IPS DF 19.7 (cell line): ENCODE measurements at regions not wholly inside any gene's neighbourhood (a gene's known extent, or its start where the extent isn't known, plus 50 kb on each side); places are given as distances from the start of the nearest gene placed in this dataset.
"Not testable (repeated sequence)": the region's sequence is repeated elsewhere in the genome, so short reads cannot be mapped to it uniquely, and the experiment has no call there.

Source experiments
- DNase-seq: peaks from one replicate; pipeline ENCODE4 v3.0.0-alpha.2; 2013; ENCODE audit warnings: low read depth, low spot score

DNA sequence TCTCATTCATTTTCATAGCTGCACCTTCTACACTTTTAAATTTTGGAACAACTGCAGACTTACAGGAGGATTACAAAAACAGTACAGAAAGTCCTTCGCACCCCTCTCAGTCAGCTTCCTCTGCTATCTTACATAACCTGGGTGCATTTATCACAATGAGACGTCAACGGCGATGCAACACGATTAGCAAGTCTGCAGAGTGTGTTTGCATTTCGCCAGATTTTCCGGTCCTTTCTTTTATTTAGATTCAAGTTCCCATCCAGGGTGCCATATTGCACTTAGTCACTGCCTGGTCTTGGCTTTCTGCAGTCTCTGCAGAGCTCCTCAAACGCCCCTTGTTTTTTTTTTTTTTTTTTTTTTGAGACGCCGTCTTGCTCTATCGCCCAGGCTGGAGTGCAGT is 85.9 kb downstream of the ASMT start:
- no peak for DNase-seq

GRCh38 chrX:1701396-1701901 is 86.6 kb downstream of the ASMT start:
- not testable (repeated sequence) for DNase-seq

DNA sequence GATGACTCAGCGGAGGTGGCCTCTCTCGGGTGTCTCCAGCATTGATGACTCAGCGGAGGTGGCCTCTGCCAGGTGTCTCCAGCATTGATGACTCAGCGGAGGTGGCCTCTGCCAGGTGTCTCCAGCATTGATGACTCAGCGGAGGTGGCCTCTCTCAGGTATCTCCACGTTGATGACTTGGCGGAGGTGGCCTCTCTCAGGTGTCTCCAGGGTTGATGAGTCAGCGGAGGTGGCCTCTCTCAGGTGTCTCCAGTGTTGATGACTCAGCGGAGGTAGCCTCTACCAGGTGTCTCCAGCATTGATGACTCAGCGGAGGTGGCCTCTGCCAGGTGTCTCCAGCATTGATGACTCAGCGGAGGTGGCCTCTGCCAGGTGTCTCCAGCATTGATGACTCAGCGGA is 87.3 kb downstream of the ASMT start:
- not testable (repeated sequence) for DNase-seq

DNA sequence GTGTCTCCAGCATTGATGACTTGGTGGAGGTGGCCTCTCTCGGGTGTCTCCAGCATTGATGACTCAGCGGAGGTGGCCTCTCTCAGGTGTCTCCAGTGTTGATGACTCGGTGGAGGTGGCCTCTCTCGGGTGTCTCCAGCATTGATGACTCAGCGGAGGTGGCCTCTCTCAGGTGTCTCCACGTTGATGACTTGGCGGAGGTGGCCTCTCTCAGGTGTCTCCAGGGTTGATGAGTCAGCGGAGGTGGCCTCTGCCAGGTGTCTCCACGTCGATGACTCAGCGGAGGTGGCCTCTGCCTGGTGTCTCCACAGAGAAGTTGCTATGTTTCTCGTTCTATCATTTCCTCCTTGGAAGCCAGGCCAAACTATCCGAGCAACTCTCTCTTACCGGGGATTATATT is 87.7 kb downstream of the ASMT start:
- DNase-seq, result not testable (repeated sequence)

GRCh38 chrX:1709277-1709676 is 94.4 kb downstream of the ASMT start:
- not testable (repeated sequence) for DNase-seq

- no peak for DNase-seq
Observed at GRCh38 chrX:1713296-1713695, 98.4 kb downstream of the ASMT start.

DNA sequence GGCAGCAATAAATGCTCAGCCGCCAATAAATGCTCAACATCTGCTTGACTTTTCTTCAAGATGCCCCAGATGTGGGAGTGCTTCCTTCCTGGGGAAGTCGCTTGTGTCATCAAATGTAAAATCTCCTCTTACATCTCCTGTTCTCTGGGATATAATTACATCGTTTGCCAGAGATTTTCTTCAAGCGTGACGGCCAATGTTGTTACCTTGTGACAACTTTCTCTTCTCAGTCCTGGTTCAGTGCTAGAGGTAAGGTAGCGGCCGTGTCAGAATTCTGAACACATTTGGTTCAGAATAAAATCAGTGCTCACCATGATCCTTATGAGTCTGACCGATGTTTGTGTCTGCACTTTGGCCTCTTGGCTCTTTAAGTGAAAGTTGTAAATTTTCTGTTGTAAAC is 102.5 kb downstream of the ASMT start:
- DNase-seq, result no peak

- DNase-seq, result no peak
Observed at GRCh38 chrX:1719270-1719669, 104.4 kb downstream of the ASMT start.

GRCh38 chrX:1720836-1721235 is 106.0 kb downstream of the ASMT start:
- no peak for DNase-seq

GRCh38 chrX:1725472-1725871 is 110.6 kb downstream of the ASMT start:
- DNase-seq, result no peak

DNA sequence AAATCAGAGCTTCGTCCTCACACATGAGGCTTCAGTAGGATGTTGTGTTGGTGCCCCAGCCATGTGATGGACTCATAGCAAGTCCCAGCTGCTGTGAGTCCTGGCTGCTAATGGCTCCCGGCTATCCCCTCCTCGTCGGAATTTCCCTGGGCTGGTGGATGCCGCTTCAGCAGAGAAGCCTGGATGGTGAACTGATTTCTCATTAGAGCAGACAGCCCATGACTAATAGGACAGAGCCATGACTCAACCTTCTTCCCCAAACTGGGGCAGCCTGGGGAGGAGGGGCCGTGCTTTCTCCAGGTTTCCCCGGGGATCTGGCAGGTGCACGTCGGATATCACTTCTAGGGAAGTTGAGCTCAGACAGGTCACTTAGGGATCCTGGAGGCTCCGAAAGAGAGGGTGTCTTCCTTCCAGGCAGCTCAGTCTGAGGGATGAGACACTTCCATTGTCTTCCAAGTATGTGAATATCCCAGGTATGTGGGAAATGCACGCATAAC is 112.7 kb downstream of the ASMT start:
- DNase-seq, result peak; percentile 74

GRCh38 chrX:1734806-1735205 is 119.9 kb downstream of the ASMT start:
- DNase-seq, result no peak

- DNase-seq, result no peak
Observed at GRCh38 chrX:1741816-1742394, 127.0 kb downstream of the ASMT start.

- DNase-seq, result no peak
Observed at GRCh38 chrX:1743105-1743504, 128.2 kb downstream of the ASMT start.

DNA sequence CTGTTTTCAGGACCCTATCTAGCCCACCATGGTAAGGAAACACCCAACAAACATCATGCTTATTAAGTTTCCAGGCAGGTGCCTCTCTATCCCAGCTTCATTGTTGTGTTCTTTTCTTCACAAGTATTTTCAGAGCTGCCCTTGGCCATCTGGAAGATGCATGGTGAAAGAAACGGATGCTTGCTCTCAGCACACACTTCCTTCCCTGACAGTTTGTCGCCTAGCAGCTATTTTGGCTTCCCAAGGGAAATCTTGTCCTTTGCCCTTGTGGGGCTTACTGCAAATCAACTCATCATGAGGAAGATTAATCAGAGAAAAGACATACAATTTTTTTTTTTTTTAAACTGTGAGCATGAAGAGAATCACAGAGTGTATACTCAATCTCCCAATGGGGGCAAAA is 128.8 kb downstream of the ASMT start:
- no peak for DNase-seq

GRCh38 chrX:1748408-1748807 is 133.5 kb downstream of the ASMT start:
- DNase-seq, result no peak

- DNase-seq, result no peak
Observed at GRCh38 chrX:1749499-1749898, 134.6 kb downstream of the ASMT start.

DNA sequence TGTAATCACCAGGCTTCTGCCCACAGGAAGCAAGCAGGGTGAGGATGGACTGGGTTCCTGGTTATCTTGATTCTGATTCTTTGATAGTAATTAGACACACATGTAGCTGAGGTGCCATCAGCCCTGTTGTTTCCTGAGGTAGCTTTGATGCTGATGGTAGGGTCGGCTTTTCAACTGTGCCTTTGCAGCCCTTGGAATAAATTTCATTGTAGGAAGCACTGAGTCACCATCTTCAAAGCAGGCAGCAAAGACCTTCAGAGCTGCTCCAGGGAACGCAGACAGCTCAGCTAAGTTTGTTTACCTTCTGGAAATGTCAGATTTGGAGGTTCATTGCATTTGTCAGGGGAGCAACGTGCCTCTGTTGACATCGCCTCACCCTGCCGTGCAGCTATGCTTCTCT is 135.4 kb downstream of the ASMT start:
- no peak for DNase-seq

DNA sequence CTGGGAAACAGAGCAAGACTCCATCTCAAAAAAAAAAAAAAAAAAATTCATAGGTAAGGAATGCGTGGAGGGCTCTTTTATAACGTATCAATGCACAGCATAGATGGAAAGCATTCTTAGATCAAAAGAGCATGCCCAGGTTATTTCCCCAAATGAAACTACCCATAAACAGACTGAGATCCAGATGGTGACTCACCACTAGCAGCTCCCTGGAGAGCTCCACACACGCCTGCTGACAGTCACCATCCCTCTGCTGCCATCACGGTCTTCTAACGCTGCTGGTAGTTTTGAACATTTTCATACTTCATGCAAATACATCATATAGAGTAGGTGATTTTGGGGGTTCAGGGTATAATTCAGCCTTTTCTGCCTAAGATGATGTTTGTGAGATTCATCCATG is 136.9 kb downstream of the ASMT start:
- DNase-seq, result no peak

DNA sequence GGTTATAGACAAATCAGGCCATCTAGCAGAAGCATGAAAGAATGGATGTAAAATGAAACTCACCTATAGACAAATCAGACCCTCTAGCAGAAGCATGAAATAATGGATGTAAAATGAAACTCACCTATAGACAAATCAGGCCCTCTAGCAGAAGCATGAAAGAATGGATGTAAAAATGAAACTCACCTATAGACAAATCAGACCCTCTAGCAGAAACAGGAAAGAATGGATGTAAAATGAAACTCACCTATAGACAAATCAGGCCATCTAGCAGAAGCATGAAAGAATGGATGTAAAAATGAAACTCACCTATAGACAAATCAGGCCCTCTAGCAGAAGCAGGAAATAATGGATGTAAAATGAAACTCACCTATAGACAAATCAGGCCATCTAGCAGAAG is 137.9 kb downstream of the ASMT start:
- not testable (repeated sequence) for DNase-seq

- DNase-seq, result no peak
Observed at GRCh38 chrX:1754077-1754476, 139.2 kb downstream of the ASMT start.

- no peak for DNase-seq
Observed at GRCh38 chrX:1763294-1763693, 148.4 kb downstream of the ASMT start.

DNA sequence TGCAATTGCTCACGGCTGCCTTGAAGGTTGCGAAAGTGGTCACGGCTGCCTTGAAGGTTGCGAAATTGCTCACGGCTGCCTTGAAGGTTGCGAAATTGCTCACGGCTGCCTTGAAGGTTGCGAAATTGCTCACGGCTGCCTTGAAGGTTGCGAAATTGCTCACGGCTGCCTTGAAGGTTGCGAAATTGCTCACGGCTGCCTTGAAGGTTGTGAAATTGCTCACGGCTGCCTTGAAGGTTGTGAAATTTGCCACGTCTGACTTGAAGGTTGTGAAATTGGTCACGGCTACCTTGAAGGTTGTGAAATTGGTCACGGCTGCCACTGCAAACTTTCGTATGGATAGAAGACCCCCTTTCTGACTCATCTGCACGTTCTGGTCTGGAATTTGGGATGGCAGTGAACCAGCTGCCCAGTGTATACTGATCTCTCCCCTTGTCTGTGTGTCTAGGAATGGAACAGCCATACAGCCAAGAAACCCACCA is 150.1 kb downstream of the ASMT start:
- DNase-seq, result not testable (repeated sequence)

GRCh38 chrX:1767026-1767425 is 152.2 kb downstream of the ASMT start:
- no peak for DNase-seq
